BJ (cell line): ENCODE measurements at regions not wholly inside any gene's neighbourhood (a gene's known extent, or its start where the extent isn't known, plus 50 kb on each side); places are given as distances from the start of the nearest gene placed in this dataset.

Source experiments
- CTCF ChIA-PET: fragments of 350-600 bp; formaldehyde crosslinking; extraction: SDS; loops from one replicate; lab custom pipeline; 2021; ENCODE audit warnings: antibody characterized with exemption, inconsistent platforms; lab: Yijun Ruan, JAX
- POLR2A ChIA-PET: fragments of 300-600 bp; sonication (Branson Sonifier 250); formaldehyde crosslinking; extraction: SDS; loops from one replicate; lab custom pipeline; 2021; ENCODE audit warnings: antibody characterized with exemption; lab: Charles Lee
- DNase-seq: peaks from one replicate; pipeline ENCODE4 v3.0.0-alpha.2; 2011; ENCODE audit warnings: low read depth
- H3K27me3 ChIP-seq: 2 replicates; pipeline ENCODE4 v1.6.0; 2011; ENCODE audit warnings: low read length; ENCODE audit not compliant: control insufficient read depth, insufficient read depth
- H3K36me3 ChIP-seq: 2 replicates; pipeline ENCODE4 v1.5.1; 2011; ENCODE audit warnings: low read length; ENCODE audit not compliant: control insufficient read depth, insufficient read depth
- H3K4me3 ChIP-seq: 2 replicates; pipeline ENCODE4 v1.5.1; 2011; ENCODE audit warnings: low read depth, mild to moderate bottlenecking, control low read depth, low read length
- CTCF ChIP-seq: IDR thresholded peaks from 2 replicates; pipeline ENCODE4 v1.5.1; 2011; ENCODE audit warnings: low read depth, mild to moderate bottlenecking, control low read depth, inconsistent platforms, low read length, moderate library complexity; ENCODE audit not compliant: insufficient read depth

GRCh38 chr17:5877366-5877765 lies 192.8 kb upstream of the WSCD1 start:
- CTCF ChIA-PET = no interaction called here

GRCh38 chr17:5877948-5878347 lies 192.2 kb upstream of the WSCD1 start:
- H3K27me3 ChIP-seq = no peaks in the 10 kb centered on the region; the same call in 1 of the 2 replicates
- no peak for TF ChIP-seq CTCF
- DNase-seq = no peak
- H3K4me3 ChIP-seq = no peak overlapping the region
- ChIA-PET POLR2A (no interaction called here), CTCF (no interaction called here)
- H3K36me3 ChIP-seq = no peaks in the 10 kb centered on the region

More at GRCh38 chr17:5877366-5877765, 192.8 kb upstream of the WSCD1 start:
- Histone ChIP-seq H3K4me3 (no peak overlapping the region), H3K27me3 (no peaks in the 10 kb centered on the region; the same call in 1 of the 2 replicates), H3K36me3 (no peaks in the 10 kb centered on the region)
- TF ChIP-seq CTCF = no peak
- POLR2A ChIA-PET = no interaction called here
- DNase-seq = no peak

- H3K4me3 ChIP-seq = no peak overlapping the region
- no peak for DNase-seq
- CTCF ChIA-PET = no interaction called here
- no peaks in the 10 kb centered on the region for H3K36me3 ChIP-seq
- H3K27me3 ChIP-seq = no peaks in the 10 kb centered on the region; the same call in 1 of the 2 replicates
- POLR2A ChIA-PET = no interaction called here
- no peak for TF ChIP-seq CTCF
Observed at GRCh38 chr17:5881849-5882248, 188.3 kb upstream of the WSCD1 start.

GRCh38 chr17:5883775-5884665 lies 186.2 kb upstream of the WSCD1 start:
- Histone ChIP-seq H3K4me3 (no peak overlapping the region), H3K36me3 (no peaks in the 10 kb centered on the region), H3K27me3 (peaks cover 2% of the 10 kb centered on the region)
- ChIA-PET POLR2A (no interaction called here), CTCF (interaction anchor here (2.0 kb wide), 1 partner anchor 177 kb away, joined by 4 read pairs; no protein-coding TSS in a partner anchor)
- DNase-seq = no peak
- no peak for TF ChIP-seq CTCF

- H3K4me3 ChIP-seq = no peak overlapping the region
Observed at GRCh38 chr17:5885336-5885735, 184.8 kb upstream of the WSCD1 start.

More at GRCh38 chr17:5885336-5885735, 184.8 kb upstream of the WSCD1 start:
- H3K36me3 ChIP-seq = no peaks in the 10 kb centered on the region
- no peak for TF ChIP-seq CTCF
- H3K27me3 ChIP-seq = peaks cover 2% of the 10 kb centered on the region; the same call in 1 of the 2 replicates
- ChIA-PET CTCF (interaction anchor here (2.0 kb wide), 1 partner anchor 179 kb away, joined by 4 read pairs; no protein-coding TSS in a partner anchor), POLR2A (no interaction called here)
- no peak for DNase-seq
